ENCODE measurements at regions not wholly inside any gene's neighbourhood (a gene's known extent, or its start where the extent isn't known, plus 50 kb on each side); places are given as distances from the start of the nearest gene placed in this dataset.
A peak's percentile ranks its signal among the peaks of the same experiment; 100 is the strongest.

GRCh38 chr10:31623947-31624346, 304.7 kb downstream of the ARHGAP12 start:
- peak overlapping the region; percentile 48 for H3K27ac ChIP-seq (ENCODE audit: low read length)
- 60% methylated on average over 1 of the region's 2 CpGs for WGBS (ENCODE audit: insufficient coverage)
- peaks cover 39% of the 10 kb centered on the region for H3K4me1 ChIP-seq (ENCODE audit: control insufficient read depth, insufficient read depth, low read length)
- H3K9me3 ChIP-seq (replicated peaks; ENCODE audit: control insufficient read depth, low read depth, low read length), result peaks cover 11% of the 10 kb centered on the region
- DNase-seq, result no peak
- no peaks in the 10 kb centered on the region for H3K27me3 ChIP-seq (ENCODE audit: control insufficient read depth, insufficient read depth, low read length)
- no peak overlapping the region for H3K4me3 ChIP-seq (ENCODE audit: low read length)
- no peaks in the 10 kb centered on the region for H3K36me3 ChIP-seq (ENCODE audit: control insufficient read depth, insufficient read depth, low read length)

- peak overlapping the region; percentile 70 for H3K27ac ChIP-seq (ENCODE audit: low read length)
- H3K9me3 ChIP-seq (replicated peaks; ENCODE audit: control insufficient read depth, low read depth, low read length), result peaks cover 11% of the 10 kb centered on the region
- no peaks in the 10 kb centered on the region for H3K27me3 ChIP-seq (ENCODE audit: control insufficient read depth, insufficient read depth, low read length)
- H3K4me1 ChIP-seq (ENCODE audit: control insufficient read depth, insufficient read depth, low read length), result peaks cover 44% of the 10 kb centered on the region
- DNase-seq, result peak; percentile 90
- WGBS (ENCODE audit: insufficient coverage), result no CpG with 5 or more reads among the region's 3 CpGs
- H3K36me3 ChIP-seq (ENCODE audit: control insufficient read depth, insufficient read depth, low read length), result no peaks in the 10 kb centered on the region
- no peak overlapping the region for H3K4me3 ChIP-seq (ENCODE audit: low read length)
Measured at GRCh38 chr10:31623466-31623865, 304.4 kb downstream of the ZEB1 start.

- peaks cover 49% of the 10 kb centered on the region for H3K4me1 ChIP-seq (ENCODE audit: control insufficient read depth, insufficient read depth, low read length)
- DNase-seq, result peak; percentile 96
- H3K4me3 ChIP-seq (ENCODE audit: low read length), result no peak overlapping the region
- H3K36me3 ChIP-seq (ENCODE audit: control insufficient read depth, insufficient read depth, low read length), result no peaks in the 10 kb centered on the region
- WGBS (ENCODE audit: insufficient coverage), result 19% methylated on average over 3 of the region's 6 CpGs
- peaks cover 11% of the 10 kb centered on the region for H3K9me3 ChIP-seq (replicated peaks; ENCODE audit: control insufficient read depth, low read depth, low read length)
- H3K27ac ChIP-seq (ENCODE audit: low read length), result peak overlapping the region; percentile 70
- H3K27me3 ChIP-seq (ENCODE audit: control insufficient read depth, insufficient read depth, low read length), result no peaks in the 10 kb centered on the region
Measured at GRCh38 chr10:31622978-31623377, 304.0 kb downstream of the ZEB1 start.

GRCh38 chr10:31621733-31622132, 302.7 kb downstream of the ZEB1 start:
- no peak overlapping the region for H3K4me3 ChIP-seq (ENCODE audit: low read length)
- peaks cover 11% of the 10 kb centered on the region for H3K9me3 ChIP-seq (replicated peaks; ENCODE audit: control insufficient read depth, low read depth, low read length)
- no peak overlapping the region for H3K27ac ChIP-seq (ENCODE audit: low read length)
- H3K36me3 ChIP-seq (ENCODE audit: control insufficient read depth, insufficient read depth, low read length), result no peaks in the 10 kb centered on the region
- H3K27me3 ChIP-seq (ENCODE audit: control insufficient read depth, insufficient read depth, low read length), result no peaks in the 10 kb centered on the region
- no peak for DNase-seq
- peaks cover 55% of the 10 kb centered on the region for H3K4me1 ChIP-seq (ENCODE audit: control insufficient read depth, insufficient read depth, low read length)
- WGBS (ENCODE audit: insufficient coverage), result 92% methylated on average over 1 of the region's 1 CpG

- Histone ChIP-seq H3K27ac (ENCODE audit: low read length) (peak overlapping the region; percentile 32), H3K36me3 (ENCODE audit: control insufficient read depth, insufficient read depth, low read length) (no peaks in the 10 kb centered on the region), H3K27me3 (ENCODE audit: control insufficient read depth, insufficient read depth, low read length) (no peaks in the 10 kb centered on the region), H3K4me3 (ENCODE audit: low read length) (no peak overlapping the region), H3K4me1 (ENCODE audit: control insufficient read depth, insufficient read depth, low read length) (peaks cover 55% of the 10 kb centered on the region), H3K9me3 (replicated peaks; ENCODE audit: control insufficient read depth, low read depth, low read length) (peaks cover 7% of the 10 kb centered on the region)
- 24% methylated on average over 11 of the region's 14 CpGs for WGBS (ENCODE audit: insufficient coverage)
- peak; percentile 97 for DNase-seq
Measured at GRCh38 chr10:31620226-31621151, 301.5 kb downstream of the ZEB1 start.

GRCh38 chr10:31619531-31620061, 300.6 kb downstream of the ZEB1 start:
- no peaks in the 10 kb centered on the region for H3K27me3 ChIP-seq (ENCODE audit: control insufficient read depth, insufficient read depth, low read length)
- H3K4me1 ChIP-seq (ENCODE audit: control insufficient read depth, insufficient read depth, low read length), result peaks cover 57% of the 10 kb centered on the region
- H3K36me3 ChIP-seq (ENCODE audit: control insufficient read depth, insufficient read depth, low read length), result no peaks in the 10 kb centered on the region
- H3K9me3 ChIP-seq (replicated peaks; ENCODE audit: control insufficient read depth, low read depth, low read length), result peaks cover 8% of the 10 kb centered on the region
- H3K27ac ChIP-seq (ENCODE audit: low read length), result peak overlapping the region; percentile 32
- peak; percentile 92 for DNase-seq
- 40% methylated on average over 2 of the region's 8 CpGs for WGBS (ENCODE audit: insufficient coverage)
- no peak overlapping the region for H3K4me3 ChIP-seq (ENCODE audit: low read length)

GRCh38 chr10:31618541-31619291, 299.7 kb downstream of the ZEB1 start:
- 7% methylated on average over 8 of the region's 17 CpGs for WGBS (ENCODE audit: insufficient coverage)
- Histone ChIP-seq H3K36me3 (ENCODE audit: control insufficient read depth, insufficient read depth, low read length) (no peaks in the 10 kb centered on the region), H3K27me3 (ENCODE audit: control insufficient read depth, insufficient read depth, low read length) (no peaks in the 10 kb centered on the region), H3K9me3 (replicated peaks; ENCODE audit: control insufficient read depth, low read depth, low read length) (peaks cover 3% of the 10 kb centered on the region), H3K4me3 (ENCODE audit: low read length) (no peak overlapping the region), H3K27ac (ENCODE audit: low read length) (peak overlapping the region; percentile 32), H3K4me1 (ENCODE audit: control insufficient read depth, insufficient read depth, low read length) (peaks cover 57% of the 10 kb centered on the region)
- peak; percentile 89 for DNase-seq

- no peak overlapping the region for H3K27ac ChIP-seq (ENCODE audit: low read length)
- no peaks in the 10 kb centered on the region for H3K27me3 ChIP-seq (ENCODE audit: control insufficient read depth, insufficient read depth, low read length)
- H3K4me3 ChIP-seq (ENCODE audit: low read length), result no peak overlapping the region
- WGBS (ENCODE audit: insufficient coverage), result 92% methylated on average over 2 of the region's 2 CpGs
- H3K4me1 ChIP-seq (ENCODE audit: control insufficient read depth, insufficient read depth, low read length), result peaks cover 52% of the 10 kb centered on the region
- no peak for DNase-seq
- peaks cover 3% of the 10 kb centered on the region for H3K9me3 ChIP-seq (replicated peaks; ENCODE audit: control insufficient read depth, low read depth, low read length)
- no peaks in the 10 kb centered on the region for H3K36me3 ChIP-seq (ENCODE audit: control insufficient read depth, insufficient read depth, low read length)
Measured at GRCh38 chr10:31617757-31618156, 298.7 kb downstream of the ZEB1 start.

- Histone ChIP-seq H3K36me3 (ENCODE audit: control insufficient read depth, insufficient read depth, low read length) (no peaks in the 10 kb centered on the region), H3K27ac (ENCODE audit: low read length) (no peak overlapping the region), H3K27me3 (ENCODE audit: control insufficient read depth, insufficient read depth, low read length) (no peaks in the 10 kb centered on the region), H3K9me3 (replicated peaks; ENCODE audit: control insufficient read depth, low read depth, low read length) (peaks cover 3% of the 10 kb centered on the region), H3K4me3 (ENCODE audit: low read length) (no peak overlapping the region), H3K4me1 (ENCODE audit: control insufficient read depth, insufficient read depth, low read length) (peaks cover 49% of the 10 kb centered on the region)
- WGBS (ENCODE audit: insufficient coverage), result 90% methylated on average over 2 of the region's 2 CpGs
- DNase-seq, result no peak
Measured at GRCh38 chr10:31617133-31617532, 298.1 kb downstream of the ZEB1 start.

GRCh38 chr10:31615129-31615528, 296.1 kb downstream of the ZEB1 start:
- Histone ChIP-seq H3K27me3 (ENCODE audit: control insufficient read depth, insufficient read depth, low read length) (no peaks in the 10 kb centered on the region), H3K9me3 (replicated peaks; ENCODE audit: control insufficient read depth, low read depth, low read length) (peaks cover 3% of the 10 kb centered on the region), H3K4me3 (ENCODE audit: low read length) (no peak overlapping the region), H3K4me1 (ENCODE audit: control insufficient read depth, insufficient read depth, low read length) (peaks cover 35% of the 10 kb centered on the region), H3K36me3 (ENCODE audit: control insufficient read depth, insufficient read depth, low read length) (no peaks in the 10 kb centered on the region), H3K27ac (ENCODE audit: low read length) (no peak overlapping the region)
- no peak for DNase-seq
